Nephron (organoid): ENCODE measurements at regions not wholly inside any gene's neighbourhood (a gene's known extent, or its start where the extent isn't known, plus 50 kb on each side); places are given as distances from the start of the nearest gene placed in this dataset.
A peak's percentile ranks its signal among the peaks of the same experiment; 100 is the strongest.

Source experiments
- H3K27ac Mint-ChIP-seq, 3 experiments: 2 replicates each; pipeline ENCODE4 v1.8.0; 2020; ENCODE audit warnings: mixed read lengths in 3 of 3, mild to moderate bottlenecking in 2 of 3, moderate library complexity in 1 of 3
- H3K27me3 Mint-ChIP-seq: 2 replicates; pipeline ENCODE4 v1.8.0; 2021; ENCODE audit warnings: low read depth, mild to moderate bottlenecking, moderate library complexity, mixed read lengths
- H3K36me3 Mint-ChIP-seq: 2 replicates; pipeline ENCODE4 v1.8.0; 2020; ENCODE audit warnings: low read depth, mixed read lengths
- H3K4me1 Mint-ChIP-seq: 2 replicates; pipeline ENCODE4 v1.8.0; 2020; ENCODE audit warnings: mixed read lengths
- H3K4me3 Mint-ChIP-seq, 3 experiments: 2 replicates each; pipeline ENCODE4 v1.8.0; 2020; ENCODE audit warnings: mild to moderate bottlenecking in 3 of 3, mixed read lengths in 3 of 3, moderate library complexity in 2 of 3
- H3K9me3 Mint-ChIP-seq: 2 replicates; pipeline ENCODE4 v1.8.0; 2020; ENCODE audit warnings: mixed read lengths
- TF ChIP-seq, protein P1 (sequence below), 3 experiments: fragments of 200-600 bp; sonication (generic); IDR thresholded peaks; one replicate each; pipeline ENCODE4 v1.5.0; 2021; ENCODE audit warnings: antibody characterized with exemption in 3 of 3; ENCODE audit not compliant: unreplicated experiment in 3 of 3

DNA sequence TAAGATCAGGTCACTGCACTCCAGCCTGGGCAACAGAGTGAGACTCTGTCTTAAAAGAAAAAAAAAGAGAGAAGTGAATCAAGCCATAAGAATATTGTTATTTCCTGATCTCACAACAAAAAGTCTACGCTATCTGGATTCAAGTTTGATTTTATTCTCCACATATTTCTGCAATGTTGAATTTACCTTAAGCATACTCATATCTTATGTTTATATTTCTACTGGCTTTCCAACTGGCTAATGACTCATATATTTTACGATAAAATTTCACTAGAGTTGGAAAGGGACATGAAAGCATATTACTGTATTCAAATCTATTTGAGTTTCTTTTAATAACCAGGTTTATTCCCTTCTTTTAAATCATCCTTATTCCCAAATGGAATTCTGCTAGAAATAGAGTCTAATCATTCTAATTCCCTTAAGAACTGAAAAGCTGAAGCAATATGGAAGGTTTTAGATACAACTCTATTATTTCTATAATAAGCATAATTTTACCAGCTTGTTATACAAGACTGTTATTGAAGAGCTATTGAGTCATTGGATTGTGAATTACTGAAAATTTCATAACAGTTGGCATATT lies 276.9 kb upstream of the HS3ST5 start:
- H3K27me3 Mint-ChIP-seq, result peaks cover 3% of the 10 kb centered on the region
- no peak overlapping the region for H3K27ac Mint-ChIP-seq
- TF ChIP-seq, protein P1, sequence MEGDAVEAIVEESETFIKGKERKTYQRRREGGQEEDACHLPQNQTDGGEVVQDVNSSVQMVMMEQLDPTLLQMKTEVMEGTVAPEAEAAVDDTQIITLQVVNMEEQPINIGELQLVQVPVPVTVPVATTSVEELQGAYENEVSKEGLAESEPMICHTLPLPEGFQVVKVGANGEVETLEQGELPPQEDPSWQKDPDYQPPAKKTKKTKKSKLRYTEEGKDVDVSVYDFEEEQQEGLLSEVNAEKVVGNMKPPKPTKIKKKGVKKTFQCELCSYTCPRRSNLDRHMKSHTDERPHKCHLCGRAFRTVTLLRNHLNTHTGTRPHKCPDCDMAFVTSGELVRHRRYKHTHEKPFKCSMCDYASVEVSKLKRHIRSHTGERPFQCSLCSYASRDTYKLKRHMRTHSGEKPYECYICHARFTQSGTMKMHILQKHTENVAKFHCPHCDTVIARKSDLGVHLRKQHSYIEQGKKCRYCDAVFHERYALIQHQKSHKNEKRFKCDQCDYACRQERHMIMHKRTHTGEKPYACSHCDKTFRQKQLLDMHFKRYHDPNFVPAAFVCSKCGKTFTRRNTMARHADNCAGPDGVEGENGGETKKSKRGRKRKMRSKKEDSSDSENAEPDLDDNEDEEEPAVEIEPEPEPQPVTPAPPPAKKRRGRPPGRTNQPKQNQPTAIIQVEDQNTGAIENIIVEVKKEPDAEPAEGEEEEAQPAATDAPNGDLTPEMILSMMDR (IDR thresholded peaks at IDR 0.05; ENCODE audit: unreplicated experiment in 3 of 3), result no peak
- H3K9me3 Mint-ChIP-seq, result no peaks in the 10 kb centered on the region
- no peak overlapping the region for H3K4me3 Mint-ChIP-seq
- no peaks in the 10 kb centered on the region for H3K36me3 Mint-ChIP-seq
- H3K4me1 Mint-ChIP-seq, result no peaks in the 10 kb centered on the region

DNA sequence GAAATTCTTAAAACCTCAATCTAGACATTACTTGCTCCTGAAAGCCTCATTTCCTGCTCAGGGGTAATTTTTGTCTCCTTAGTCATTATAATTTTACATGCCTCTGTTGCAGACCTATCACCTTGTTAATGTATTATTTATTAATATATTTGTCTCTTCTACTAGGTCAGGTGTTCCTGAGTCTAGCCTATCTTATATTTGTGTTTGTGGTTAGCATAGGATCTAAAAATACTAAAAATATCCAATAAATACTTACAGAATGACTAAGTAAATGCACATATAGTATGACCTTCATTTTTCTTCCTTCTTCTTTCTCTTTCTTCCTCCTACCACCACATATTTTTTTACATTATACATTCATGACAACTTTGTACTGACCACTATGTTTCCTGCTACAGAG lies 268.9 kb upstream of the HS3ST5 start:
- H3K4me1 Mint-ChIP-seq, result no peaks in the 10 kb centered on the region
- TF ChIP-seq, protein P1 (IDR thresholded peaks at IDR 0.05; ENCODE audit: unreplicated experiment in 3 of 3), result no peak
- H3K4me3 Mint-ChIP-seq, result no peak overlapping the region
- no peaks in the 10 kb centered on the region for H3K27me3 Mint-ChIP-seq
- no peak overlapping the region for H3K27ac Mint-ChIP-seq
- peaks cover 2% of the 10 kb centered on the region for H3K9me3 Mint-ChIP-seq
- no peaks in the 10 kb centered on the region for H3K36me3 Mint-ChIP-seq

GRCh38 chr6:114608091-114608490 lies 265.3 kb upstream of the HS3ST5 start:
- TF ChIP-seq, protein P1 (IDR thresholded peaks at IDR 0.05; ENCODE audit: unreplicated experiment in 3 of 3), result no peak
- no peaks in the 10 kb centered on the region for H3K36me3 Mint-ChIP-seq
- H3K4me3 Mint-ChIP-seq, result no peak overlapping the region
- H3K9me3 Mint-ChIP-seq, result peaks cover 2% of the 10 kb centered on the region
- H3K27ac Mint-ChIP-seq, result no peak overlapping the region
- no peaks in the 10 kb centered on the region for H3K4me1 Mint-ChIP-seq
- no peaks in the 10 kb centered on the region for H3K27me3 Mint-ChIP-seq

- no peaks in the 10 kb centered on the region for H3K36me3 Mint-ChIP-seq
- no peaks in the 10 kb centered on the region for H3K9me3 Mint-ChIP-seq
- H3K4me1 Mint-ChIP-seq, result no peaks in the 10 kb centered on the region
- H3K27me3 Mint-ChIP-seq, result no peaks in the 10 kb centered on the region
- TF ChIP-seq, protein P1 (IDR thresholded peaks at IDR 0.05; ENCODE audit: unreplicated experiment in 3 of 3), result no peak
- no peak overlapping the region for H3K4me3 Mint-ChIP-seq
- no peak overlapping the region for H3K27ac Mint-ChIP-seq
These were observed 262.8 kb upstream of the HS3ST5 start for GRCh38 chr6:114605656-114606055.

DNA sequence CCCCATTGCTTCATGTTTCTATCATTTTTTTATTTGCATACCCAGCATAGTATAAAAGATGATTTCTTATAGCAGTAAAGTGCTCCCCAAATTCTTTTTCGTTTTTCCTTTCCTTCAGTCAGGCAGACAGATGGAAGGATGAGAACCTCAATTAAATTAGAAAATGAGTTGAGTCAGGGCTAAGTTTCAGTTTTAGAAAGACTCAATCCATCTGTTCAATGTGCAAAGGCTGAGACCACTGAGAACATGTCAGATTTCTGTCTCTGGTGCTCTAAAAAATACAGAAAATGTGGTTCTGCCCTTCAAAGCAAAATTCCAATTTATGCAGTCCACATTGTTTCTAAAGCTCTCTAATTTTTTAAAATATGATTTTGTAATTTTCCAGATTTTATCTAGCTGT lies 257.6 kb upstream of the HS3ST5 start:
- Mint-ChIP-seq H3K9me3 (no peaks in the 10 kb centered on the region), H3K4me1 (no peaks in the 10 kb centered on the region), H3K36me3 (no peaks in the 10 kb centered on the region), H3K4me3 (no peak overlapping the region), H3K27ac (no peak overlapping the region), H3K27me3 (no peaks in the 10 kb centered on the region)
- TF ChIP-seq, protein P1 (IDR thresholded peaks at IDR 0.05; ENCODE audit: unreplicated experiment in 3 of 3), result no peak

GRCh38 chr6:114595591-114595990 lies 252.8 kb upstream of the HS3ST5 start:
- Mint-ChIP-seq H3K9me3 (no peaks in the 10 kb centered on the region), H3K4me3 (no peak overlapping the region), H3K27me3 (no peaks in the 10 kb centered on the region), H3K36me3 (no peaks in the 10 kb centered on the region), H3K27ac (peak overlapping the region in 1 of 3 experiments; percentile 6), H3K4me1 (no peaks in the 10 kb centered on the region)
- TF ChIP-seq, protein P1 (IDR thresholded peaks at IDR 0.05; ENCODE audit: unreplicated experiment in 3 of 3), result no peak
